Astrocyte (in vitro differentiated cells and primary cell): ENCODE measurements at regions not wholly inside any gene's neighbourhood (a gene's known extent, or its start where the extent isn't known, plus 50 kb on each side); places are given as distances from the start of the nearest gene placed in this dataset.

Experiments
- EZH2 ChIP-seq: IDR thresholded peaks from 2 replicates; pipeline ENCODE4 v1.6.1; 2012; ENCODE audit warnings: mild to moderate bottlenecking, low read length, inconsistent platforms; ENCODE audit not compliant: insufficient read depth
- TF ChIP-seq, protein P1 (sequence below): IDR thresholded peaks from 2 replicates; pipeline ENCODE4 v1.5.1; 2011; ENCODE audit warnings: low read depth, mild to moderate bottlenecking, inconsistent platforms, low read length, moderate library complexity; ENCODE audit not compliant: insufficient read depth

- TF ChIP-seq, protein P1, sequence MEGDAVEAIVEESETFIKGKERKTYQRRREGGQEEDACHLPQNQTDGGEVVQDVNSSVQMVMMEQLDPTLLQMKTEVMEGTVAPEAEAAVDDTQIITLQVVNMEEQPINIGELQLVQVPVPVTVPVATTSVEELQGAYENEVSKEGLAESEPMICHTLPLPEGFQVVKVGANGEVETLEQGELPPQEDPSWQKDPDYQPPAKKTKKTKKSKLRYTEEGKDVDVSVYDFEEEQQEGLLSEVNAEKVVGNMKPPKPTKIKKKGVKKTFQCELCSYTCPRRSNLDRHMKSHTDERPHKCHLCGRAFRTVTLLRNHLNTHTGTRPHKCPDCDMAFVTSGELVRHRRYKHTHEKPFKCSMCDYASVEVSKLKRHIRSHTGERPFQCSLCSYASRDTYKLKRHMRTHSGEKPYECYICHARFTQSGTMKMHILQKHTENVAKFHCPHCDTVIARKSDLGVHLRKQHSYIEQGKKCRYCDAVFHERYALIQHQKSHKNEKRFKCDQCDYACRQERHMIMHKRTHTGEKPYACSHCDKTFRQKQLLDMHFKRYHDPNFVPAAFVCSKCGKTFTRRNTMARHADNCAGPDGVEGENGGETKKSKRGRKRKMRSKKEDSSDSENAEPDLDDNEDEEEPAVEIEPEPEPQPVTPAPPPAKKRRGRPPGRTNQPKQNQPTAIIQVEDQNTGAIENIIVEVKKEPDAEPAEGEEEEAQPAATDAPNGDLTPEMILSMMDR, result no peak
- TF ChIP-seq EZH2, result no peak
Measured at GRCh38 chr18:69267895-69268294, 132.8 kb upstream of the DOK6 start.
